Right lobe of liver (tissue), 4 donors: ENCODE measurements at regions not wholly inside any gene's neighbourhood (a gene's known extent, or its start where the extent isn't known, plus 50 kb on each side); places are given as distances from the start of the nearest gene placed in this dataset.

Experiments used
- CTCF ChIP-seq, 4 donors: fragments of 200-600 bp in 3 of 4; fragments of 450-650 bp in 1 of 4; IDR thresholded peaks; one replicate each; pipeline versions ENCODE4 v1.5.1 to v1.8.0; 2016 to 2022; ENCODE audit warnings: antibody characterized with exemption in 4 of 4, mild to moderate bottlenecking in 2 of 4
- POLR2A ChIP-seq: fragments of 450-650 bp; IDR thresholded peaks from one replicate; pipeline ENCODE4 v1.6.1; 2017; ENCODE audit warnings: antibody characterized with exemption, mild to moderate bottlenecking
- donor health status: DM: no; HTN: no; CAD: no.
- donor health status: DM: no; HTN: no; CAD: no.
- donor health status: DM: no; HTN: yes; CAD: no.

GRCh38 chr2:194745557-194746146, 911.4 kb upstream of the SLC39A10 start:
- TF ChIP-seq CTCF (IDR thresholded peaks at IDR 0.05): no peak
- no peak for TF ChIP-seq POLR2A
